ENCODE measurements at regions not wholly inside any gene's neighbourhood (a gene's known extent, or its start where the extent isn't known, plus 50 kb on each side); places are given as distances from the start of the nearest gene placed in this dataset.

DNA sequence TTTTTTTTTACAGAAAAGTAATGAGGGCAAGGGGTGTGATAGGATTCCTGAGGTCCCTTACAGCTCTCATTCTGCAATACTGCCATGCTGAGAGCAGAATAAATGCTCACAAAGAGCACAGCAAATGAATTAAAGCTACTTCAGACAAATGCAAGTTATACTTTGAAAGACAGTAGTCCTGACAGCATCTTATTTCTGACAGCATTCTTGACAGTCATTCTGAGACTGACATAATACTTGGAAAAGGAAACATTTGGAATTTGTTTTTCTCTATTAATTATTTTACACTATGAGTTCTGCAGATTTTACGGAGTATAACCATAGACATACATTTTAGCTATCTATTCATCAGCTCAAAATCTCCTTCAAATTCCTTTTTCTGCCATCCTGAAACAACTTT lies 935.2 kb upstream of the FAM98A start:
- Histone ChIP-seq H3K9me3 (ENCODE audit: control insufficient read depth, insufficient read depth, low read depth, low read length) (no peaks in the 10 kb centered on the region), H3K4me1 (ENCODE audit: control insufficient read depth, insufficient read depth, low read length) (no peaks in the 10 kb centered on the region), H3K27ac (ENCODE audit: extremely low read depth, low read depth, low read length) (no peak overlapping the region), H3K4me3 (ENCODE audit: low read depth, low read length) (no peak overlapping the region), H3K36me3 (ENCODE audit: control insufficient read depth in 2 of 2, insufficient read depth in 1 of 2, low read length in 2 of 2) (no peaks in the 10 kb centered on the region)
- TF ChIP-seq ZNF112 (tag by site-specific recombination; IDR thresholded peaks at IDR 0.05), result no peak
- TF ChIP-seq, protein P1, sequence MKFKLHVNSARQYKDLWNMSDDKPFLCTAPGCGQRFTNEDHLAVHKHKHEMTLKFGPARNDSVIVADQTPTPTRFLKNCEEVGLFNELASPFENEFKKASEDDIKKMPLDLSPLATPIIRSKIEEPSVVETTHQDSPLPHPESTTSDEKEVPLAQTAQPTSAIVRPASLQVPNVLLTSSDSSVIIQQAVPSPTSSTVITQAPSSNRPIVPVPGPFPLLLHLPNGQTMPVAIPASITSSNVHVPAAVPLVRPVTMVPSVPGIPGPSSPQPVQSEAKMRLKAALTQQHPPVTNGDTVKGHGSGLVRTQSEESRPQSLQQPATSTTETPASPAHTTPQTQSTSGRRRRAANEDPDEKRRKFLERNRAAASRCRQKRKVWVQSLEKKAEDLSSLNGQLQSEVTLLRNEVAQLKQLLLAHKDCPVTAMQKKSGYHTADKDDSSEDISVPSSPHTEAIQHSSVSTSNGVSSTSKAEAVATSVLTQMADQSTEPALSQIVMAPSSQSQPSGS (tag by site-specific recombination; IDR thresholded peaks at IDR 0.05; ENCODE audit: low read depth), result no peak
- TF ChIP-seq FEZF1 (tag by site-specific recombination; IDR thresholded peaks at IDR 0.05), result no peak
- TF ChIP-seq ZFP3 (tag by site-specific recombination; IDR thresholded peaks at IDR 0.05; ENCODE audit: low read depth), result no peak
- TF ChIP-seq KLF8 (tag by site-specific recombination; IDR thresholded peaks at IDR 0.05), result no peak
- TF ChIP-seq REPIN1 (tag by site-specific recombination; IDR thresholded peaks at IDR 0.05; ENCODE audit: low read depth), result no peak
- no peak for TF ChIP-seq PRDM1 (tag by site-specific recombination; IDR thresholded peaks at IDR 0.05)
- TF ChIP-seq, protein P2, sequence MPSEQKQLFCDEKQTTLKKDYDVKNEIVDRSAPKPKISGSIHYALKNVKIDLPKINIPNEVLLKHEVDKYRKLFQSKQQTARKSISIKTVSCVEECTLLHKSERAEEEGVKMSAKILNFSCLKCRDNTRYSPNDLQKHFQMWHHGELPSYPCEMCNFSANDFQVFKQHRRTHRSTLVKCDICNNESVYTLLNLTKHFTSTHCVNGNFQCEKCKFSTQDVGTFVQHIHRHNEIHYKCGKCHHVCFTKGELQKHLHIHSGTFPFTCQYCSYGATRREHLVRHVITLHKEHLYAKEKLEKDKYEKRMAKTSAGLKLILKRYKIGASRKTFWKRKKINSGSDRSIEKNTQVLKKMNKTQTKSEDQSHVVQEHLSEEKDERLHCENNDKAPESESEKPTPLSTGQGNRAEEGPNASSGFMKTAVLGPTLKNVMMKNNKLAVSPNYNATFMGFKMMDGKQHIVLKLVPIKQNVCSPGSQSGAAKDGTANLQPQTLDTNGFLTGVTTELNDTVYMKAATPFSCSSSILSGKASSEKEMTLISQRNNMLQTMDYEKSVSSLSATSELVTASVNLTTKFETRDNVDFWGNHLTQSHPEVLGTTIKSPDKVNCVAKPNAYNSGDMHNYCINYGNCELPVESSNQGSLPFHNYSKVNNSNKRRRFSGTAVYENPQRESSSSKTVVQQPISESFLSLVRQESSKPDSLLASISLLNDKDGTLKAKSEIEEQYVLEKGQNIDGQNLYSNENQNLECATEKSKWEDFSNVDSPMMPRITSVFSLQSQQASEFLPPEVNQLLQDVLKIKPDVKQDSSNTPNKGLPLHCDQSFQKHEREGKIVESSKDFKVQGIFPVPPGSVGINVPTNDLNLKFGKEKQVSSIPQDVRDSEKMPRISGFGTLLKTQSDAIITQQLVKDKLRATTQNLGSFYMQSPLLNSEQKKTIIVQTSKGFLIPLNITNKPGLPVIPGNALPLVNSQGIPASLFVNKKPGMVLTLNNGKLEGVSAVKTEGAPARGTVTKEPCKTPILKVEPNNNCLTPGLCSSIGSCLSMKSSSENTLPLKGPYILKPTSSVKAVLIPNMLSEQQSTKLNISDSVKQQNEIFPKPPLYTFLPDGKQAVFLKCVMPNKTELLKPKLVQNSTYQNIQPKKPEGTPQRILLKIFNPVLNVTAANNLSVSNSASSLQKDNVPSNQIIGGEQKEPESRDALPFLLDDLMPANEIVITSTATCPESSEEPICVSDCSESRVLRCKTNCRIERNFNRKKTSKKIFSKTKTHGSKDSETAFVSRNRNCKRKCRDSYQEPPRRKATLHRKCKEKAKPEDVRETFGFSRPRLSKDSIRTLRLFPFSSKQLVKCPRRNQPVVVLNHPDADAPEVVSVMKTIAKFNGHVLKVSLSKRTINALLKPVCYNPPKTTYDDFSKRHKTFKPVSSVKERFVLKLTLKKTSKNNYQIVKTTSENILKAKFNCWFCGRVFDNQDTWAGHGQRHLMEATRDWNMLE (tag by site-specific recombination; conservative IDR thresholded peaks at IDR 0.05; ENCODE audit: low read depth), result no peak
- no peak for TF ChIP-seq ZNF148 (tag by site-specific recombination; IDR thresholded peaks at IDR 0.05; ENCODE audit: borderline replicate concordance)
- no peak for TF ChIP-seq ZNF555 (tag by site-specific recombination; conservative IDR thresholded peaks at IDR 0.05)
- no peak for TF ChIP-seq ZNF776 (tag by site-specific recombination; IDR thresholded peaks at IDR 0.05; ENCODE audit: borderline replicate concordance)
- TF ChIP-seq GFI1B (tag by site-specific recombination; IDR thresholded peaks at IDR 0.05), result no peak
- no peak for TF ChIP-seq ZNF501 (tag by site-specific recombination; IDR thresholded peaks at IDR 0.05)
- no peak for TF ChIP-seq ZFHX2 (tag by site-specific recombination; conservative IDR thresholded peaks at IDR 0.05)
- no peak for TF ChIP-seq ZNF837 (tag by site-specific recombination; IDR thresholded peaks at IDR 0.05)
- POLR2A ChIA-PET, result no interaction called here
- CTCF ChIA-PET, result no interaction called here

GRCh38 chr2:34533585-34534183 lies 934.6 kb upstream of the FAM98A start:
- ChIA-PET CTCF (no interaction called here), POLR2A (no interaction called here)
- H3K27ac ChIP-seq (ENCODE audit: extremely low read depth, low read depth, low read length), result no peak overlapping the region
- H3K36me3 ChIP-seq (ENCODE audit: control insufficient read depth in 2 of 2, insufficient read depth in 1 of 2, low read length in 2 of 2), result no peaks in the 10 kb centered on the region
- no peak overlapping the region for H3K4me3 ChIP-seq (ENCODE audit: low read depth, low read length)
- H3K4me1 ChIP-seq (ENCODE audit: control insufficient read depth, insufficient read depth, low read length), result no peaks in the 10 kb centered on the region
- TF ChIP-seq YY1 (tag by site-specific recombination; IDR thresholded peaks at IDR 0.05) (no peak), ZNF843 (tag by site-specific recombination; IDR thresholded peaks at IDR 0.05) (no peak), ZNF654 (tag by site-specific recombination; IDR thresholded peaks at IDR 0.05; ENCODE audit: low read depth) (no peak)
- H3K9me3 ChIP-seq (ENCODE audit: control insufficient read depth, insufficient read depth, low read depth, low read length), result no peaks in the 10 kb centered on the region

Data from HEK293 (cell line).